ENCODE measurements at regions not wholly inside any gene's neighbourhood (a gene's known extent, or its start where the extent isn't known, plus 50 kb on each side); places are given as distances from the start of the nearest gene placed in this dataset.

GRCh38 chr17:52762147-52762793 lies 603.8 kb upstream of the CA10 start:
- FAIRE-seq, result no peak
- CTCF ChIA-PET, result no interaction called here
- no peak overlapping the region for H3K4me2 ChIP-seq (ENCODE audit: insufficient read depth, low read length)

DNA sequence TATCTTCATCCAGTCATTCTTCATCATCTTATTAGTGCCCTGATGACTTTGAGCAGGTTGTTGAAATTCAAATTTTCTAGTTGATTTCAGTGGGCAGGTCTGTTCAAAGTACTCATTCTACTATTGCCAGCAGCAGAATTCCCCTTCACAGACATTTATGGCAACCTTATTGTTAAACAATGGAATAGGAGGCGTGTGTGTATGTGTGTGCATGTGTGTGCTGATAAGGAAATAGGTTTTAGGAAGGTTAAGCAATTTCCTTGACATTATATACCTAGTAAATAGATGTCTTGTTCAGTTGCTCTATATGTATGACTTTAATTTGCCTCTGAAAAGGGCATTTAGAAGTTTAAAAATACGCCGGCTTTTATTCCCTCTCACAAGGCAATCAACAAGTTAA lies 601.4 kb upstream of the CA10 start:
- POLR2A ChIA-PET, result no interaction called here
- FAIRE-seq (no peak), DNase-seq (ENCODE audit: low read depth, low spot score) (no peak)
- H3K36me3 ChIP-seq (ENCODE audit: control insufficient read depth in 2 of 2, extremely low read depth in 1 of 2, insufficient read depth in 2 of 2, low read length in 2 of 2), result no peaks in the 10 kb centered on the region
- BruUV-seq (replicated peaks), result no TSS peak
- no peak overlapping the region for H3K4me2 ChIP-seq (ENCODE audit: insufficient read depth, low read length)
- no peaks in the 10 kb centered on the region for H3K4me1 ChIP-seq (ENCODE audit: control insufficient read depth, extremely low read depth, insufficient read depth, low read length)
- dilution Hi-C loops (cut with MboI; ENCODE audit: extremely low pct_ligation_motif_present, low sequenced_read_pairs) (no loop called here), intact Hi-C loops (cut with micrococcal nuclease) (no loop called here)
- no peaks in the 10 kb centered on the region for H3K79me2 ChIP-seq (ENCODE audit: control insufficient read depth, insufficient read depth, low read length)
- H3K27ac ChIP-seq (ENCODE audit: insufficient read depth, low read depth, low read length), result no peak overlapping the region
- no peaks in the 10 kb centered on the region for H4K20me1 ChIP-seq (replicated peaks; ENCODE audit: control insufficient read depth, extremely low read depth, insufficient read depth, low read length)
- no peak overlapping the region for H3K9ac ChIP-seq (replicated peaks; ENCODE audit: extremely low read depth, insufficient read depth, low read length)
- TF ChIP-seq, protein P1, sequence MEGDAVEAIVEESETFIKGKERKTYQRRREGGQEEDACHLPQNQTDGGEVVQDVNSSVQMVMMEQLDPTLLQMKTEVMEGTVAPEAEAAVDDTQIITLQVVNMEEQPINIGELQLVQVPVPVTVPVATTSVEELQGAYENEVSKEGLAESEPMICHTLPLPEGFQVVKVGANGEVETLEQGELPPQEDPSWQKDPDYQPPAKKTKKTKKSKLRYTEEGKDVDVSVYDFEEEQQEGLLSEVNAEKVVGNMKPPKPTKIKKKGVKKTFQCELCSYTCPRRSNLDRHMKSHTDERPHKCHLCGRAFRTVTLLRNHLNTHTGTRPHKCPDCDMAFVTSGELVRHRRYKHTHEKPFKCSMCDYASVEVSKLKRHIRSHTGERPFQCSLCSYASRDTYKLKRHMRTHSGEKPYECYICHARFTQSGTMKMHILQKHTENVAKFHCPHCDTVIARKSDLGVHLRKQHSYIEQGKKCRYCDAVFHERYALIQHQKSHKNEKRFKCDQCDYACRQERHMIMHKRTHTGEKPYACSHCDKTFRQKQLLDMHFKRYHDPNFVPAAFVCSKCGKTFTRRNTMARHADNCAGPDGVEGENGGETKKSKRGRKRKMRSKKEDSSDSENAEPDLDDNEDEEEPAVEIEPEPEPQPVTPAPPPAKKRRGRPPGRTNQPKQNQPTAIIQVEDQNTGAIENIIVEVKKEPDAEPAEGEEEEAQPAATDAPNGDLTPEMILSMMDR (IDR thresholded peaks at IDR 0.05; ENCODE audit: extremely low read depth in 1 of 2, insufficient read depth in 1 of 2, low read depth in 1 of 2, low read length in 2 of 2), result no peak
- TF ChIP-seq FOS (IDR thresholded peaks at IDR 0.05; ENCODE audit: borderline replicate concordance, insufficient read depth, low read length) (no peak), POLR2A (IDR thresholded peaks at IDR 0.05; ENCODE audit: low read depth, low read length) (no peak), JUN (IDR thresholded peaks at IDR 0.05; ENCODE audit: borderline replicate concordance, insufficient read depth, insufficient read length, low read depth) (no peak), MAX (IDR thresholded peaks at IDR 0.05; ENCODE audit: insufficient read depth, insufficient read length) (no peak), MYC (IDR thresholded peaks at IDR 0.05; ENCODE audit: low read depth, low read length) (no peak), GATA2 (IDR thresholded peaks at IDR 0.05; ENCODE audit: insufficient read depth, insufficient read length, low read depth, low read length) (no peak), EZH2 (IDR thresholded peaks at IDR 0.05; ENCODE audit: borderline replicate concordance, low read depth, low read length, severe bottlenecking) (no peak), POLR2AphosphoS5 (IDR thresholded peaks at IDR 0.05; ENCODE audit: insufficient read depth, low read depth, low read length) (no peak)
- H3K9me3 ChIP-seq (replicated peaks; ENCODE audit: control insufficient read depth, insufficient read depth, low read length), result no peaks in the 10 kb centered on the region
- H3K4me3 ChIP-seq (replicated peaks in 1 of 3; ENCODE audit: insufficient read depth in 1 of 3, low read depth in 1 of 3, low read length in 3 of 3), result no peak overlapping the region
- no peaks in the 10 kb centered on the region for H3K27me3 ChIP-seq (ENCODE audit: control insufficient read depth in 2 of 2, insufficient read depth in 2 of 2, low read length in 2 of 2)
- H3K9me1 ChIP-seq (replicated peaks; ENCODE audit: control insufficient read depth, extremely low read depth, insufficient read depth, low read length), result no peaks in the 10 kb centered on the region
- CTCF ChIA-PET, result no interaction called here
- H2AFZ ChIP-seq (ENCODE audit: low read depth, low read length), result no peak overlapping the region

More at GRCh38 chr17:52762147-52762793, 603.8 kb upstream of the CA10 start:
- intact Hi-C loops (cut with micrococcal nuclease), result no loop called here
- no peaks in the 10 kb centered on the region for H3K36me3 ChIP-seq (ENCODE audit: control insufficient read depth in 2 of 2, extremely low read depth in 1 of 2, insufficient read depth in 2 of 2, low read length in 2 of 2)
- H3K4me1 ChIP-seq (ENCODE audit: control insufficient read depth, extremely low read depth, insufficient read depth, low read length), result no peaks in the 10 kb centered on the region
- POLR2A ChIA-PET, result no interaction called here
- no TSS peak for BruUV-seq (replicated peaks)
- no peaks in the 10 kb centered on the region for H3K27me3 ChIP-seq (ENCODE audit: control insufficient read depth in 2 of 2, insufficient read depth in 2 of 2, low read length in 2 of 2)
- no peak overlapping the region for H2AFZ ChIP-seq (ENCODE audit: low read depth, low read length)
- no peaks in the 10 kb centered on the region for H3K79me2 ChIP-seq (ENCODE audit: control insufficient read depth, insufficient read depth, low read length)
- DNase-seq (ENCODE audit: low read depth, low spot score), result no peak
- no peak overlapping the region for H3K27ac ChIP-seq (ENCODE audit: insufficient read depth, low read depth, low read length)
- no peaks in the 10 kb centered on the region for H3K9me1 ChIP-seq (replicated peaks; ENCODE audit: control insufficient read depth, extremely low read depth, insufficient read depth, low read length)
- no peak overlapping the region for H3K4me3 ChIP-seq (replicated peaks in 1 of 3; ENCODE audit: insufficient read depth in 1 of 3, low read depth in 1 of 3, low read length in 3 of 3)
- H3K9ac ChIP-seq (replicated peaks; ENCODE audit: extremely low read depth, insufficient read depth, low read length), result no peak overlapping the region
- H4K20me1 ChIP-seq (replicated peaks; ENCODE audit: control insufficient read depth, extremely low read depth, insufficient read depth, low read length), result no peaks in the 10 kb centered on the region
- H3K9me3 ChIP-seq (replicated peaks; ENCODE audit: control insufficient read depth, insufficient read depth, low read length), result no peaks in the 10 kb centered on the region
- dilution Hi-C loops (cut with MboI; ENCODE audit: extremely low pct_ligation_motif_present, low sequenced_read_pairs), result no loop called here
- no peak for TF ChIP-seq FOS (IDR thresholded peaks at IDR 0.05; ENCODE audit: borderline replicate concordance, insufficient read depth, low read length)
- no peak for TF ChIP-seq EZH2 (IDR thresholded peaks at IDR 0.05; ENCODE audit: borderline replicate concordance, low read depth, low read length, severe bottlenecking)
- TF ChIP-seq GATA2 (IDR thresholded peaks at IDR 0.05; ENCODE audit: insufficient read depth, insufficient read length, low read depth, low read length), result no peak
